DMS 273 treated with DMSO at 0.1 percent for 48 hours (cell line): ENCODE measurements at regions not wholly inside any gene's neighbourhood (a gene's known extent, or its start where the extent isn't known, plus 50 kb on each side); places are given as distances from the start of the nearest gene placed in this dataset.
"Not testable (repeated sequence)": the region's sequence is repeated elsewhere in the genome, so short reads cannot be mapped to it uniquely, and the experiment has no call there.

Experiments
- DNase-seq: peaks from one replicate; lab custom pipeline; 2025; lab: John Stamatoyannopoulos, UW

- no peak for DNase-seq
Measured at GRCh38 chr3:73177827-73178226, 116.4 kb downstream of the EBLN2 start.

GRCh38 chr3:73179601-73180000 is 118.1 kb downstream of the EBLN2 start:
- DNase-seq, result no peak

- DNase-seq, result no peak
Measured at GRCh38 chr3:73186741-73187140, 125.3 kb downstream of the EBLN2 start.

GRCh38 chr3:73187328-73187727 is 125.9 kb downstream of the EBLN2 start:
- DNase-seq, result no peak

GRCh38 chr3:73188707-73189106 is 127.2 kb downstream of the EBLN2 start:
- DNase-seq, result no peak

- DNase-seq, result no peak
Measured at GRCh38 chr3:73192036-73192738, 130.7 kb downstream of the EBLN2 start.

GRCh38 chr3:73193943-73194342 is 132.5 kb downstream of the EBLN2 start:
- DNase-seq, result not testable (repeated sequence)

- no peak for DNase-seq
Measured at GRCh38 chr3:73197187-73197586, 135.7 kb downstream of the EBLN2 start.

- DNase-seq, result no peak
Measured at GRCh38 chr3:73203101-73203500, 141.6 kb downstream of the EBLN2 start.

- DNase-seq, result no peak
Measured at GRCh38 chr3:73203633-73204032, 142.2 kb downstream of the EBLN2 start.

GRCh38 chr3:73204841-73205240 is 143.4 kb downstream of the EBLN2 start:
- no peak for DNase-seq

GRCh38 chr3:73206030-73206429 is 144.6 kb downstream of the EBLN2 start:
- DNase-seq, result no peak

GRCh38 chr3:73207946-73208440 is 146.5 kb downstream of the EBLN2 start:
- DNase-seq, result no peak

GRCh38 chr3:73210759-73211158 is 149.3 kb downstream of the EBLN2 start:
- no peak for DNase-seq

GRCh38 chr3:73212683-73213082 is 151.2 kb downstream of the EBLN2 start:
- DNase-seq, result no peak

GRCh38 chr3:73213896-73214295 is 152.4 kb downstream of the EBLN2 start:
- DNase-seq, result no peak

- DNase-seq, result no peak
Measured at GRCh38 chr3:73214846-73215245, 153.4 kb downstream of the EBLN2 start.

GRCh38 chr3:73215281-73215680 is 153.8 kb downstream of the EBLN2 start:
- DNase-seq, result no peak

GRCh38 chr3:73215901-73216300 is 154.4 kb downstream of the EBLN2 start:
- DNase-seq, result no peak

GRCh38 chr3:73216310-73216709 is 154.9 kb downstream of the EBLN2 start:
- DNase-seq, result no peak

GRCh38 chr3:73222126-73222525 is 160.7 kb downstream of the EBLN2 start:
- no peak for DNase-seq

- no peak for DNase-seq
Measured at GRCh38 chr3:73225146-73225855, 163.8 kb downstream of the EBLN2 start.

- DNase-seq, result no peak
Measured at GRCh38 chr3:73225991-73226390, 164.5 kb downstream of the EBLN2 start.

- no peak for DNase-seq
Measured at GRCh38 chr3:73228000-73228399, 166.5 kb downstream of the EBLN2 start.
